ENCODE measurements at regions not wholly inside any gene's neighbourhood (a gene's known extent, or its start where the extent isn't known, plus 50 kb on each side); places are given as distances from the start of the nearest gene placed in this dataset.

GRCh38 chrX:139200346-139200745, 330.2 kb upstream of the F9 start:
- TF ChIP-seq CEBPB (IDR thresholded peaks at IDR 0.05) (no peak), MAX (IDR thresholded peaks at IDR 0.05) (no peak), TAF1 (IDR thresholded peaks at IDR 0.05; ENCODE audit: low read depth) (no peak), TCF12 (IDR thresholded peaks at IDR 0.05; ENCODE audit: low read depth) (no peak), EP300 (IDR thresholded peaks at IDR 0.05; ENCODE audit: borderline replicate concordance) (no peak), TEAD4 (IDR thresholded peaks at IDR 0.05) (no peak)
